ENCODE measurements at regions not wholly inside any gene's neighbourhood (a gene's known extent, or its start where the extent isn't known, plus 50 kb on each side); places are given as distances from the start of the nearest gene placed in this dataset.
"Not testable (repeated sequence)": the region's sequence is repeated elsewhere in the genome, so short reads cannot be mapped to it uniquely, and the experiment has no call there.

- not testable (repeated sequence) for H3K36me3 ChIP-seq (ENCODE audit: insufficient read depth, low read length); H3K4me3 ChIP-seq (ENCODE audit: low read depth in 1 of 2, low read length in 2 of 2); H3K27me3 ChIP-seq (ENCODE audit: control insufficient read depth in 1 of 2, insufficient read depth in 2 of 2, low read length in 2 of 2)
These were observed 94.3 kb downstream of the KCNJ12 start for GRCh38 chr17:21470422-21470821.

GRCh38 chr17:21470861-21471260 lies 94.7 kb downstream of the KCNJ12 start:
- no peaks in the 10 kb centered on the region for H3K27me3 ChIP-seq (ENCODE audit: control insufficient read depth in 1 of 2, insufficient read depth in 2 of 2, low read length in 2 of 2)
- no peaks in the 10 kb centered on the region for H3K4me1 ChIP-seq (ENCODE audit: insufficient read depth, low read length)
- H3K9me3 ChIP-seq (ENCODE audit: low read length), result no peaks in the 10 kb centered on the region
- no peak overlapping the region for H3K4me3 ChIP-seq (ENCODE audit: low read depth in 1 of 2, low read length in 2 of 2)
- no peak overlapping the region for H3K27ac ChIP-seq (ENCODE audit: low read depth, low read length)
- no peak overlapping the region for H3K9ac ChIP-seq (ENCODE audit: low read length)
- no peaks in the 10 kb centered on the region for H3K36me3 ChIP-seq (ENCODE audit: insufficient read depth, low read length)

More at GRCh38 chr17:21470422-21470821, 94.3 kb downstream of the KCNJ12 start:
- not testable (repeated sequence) for H3K9ac ChIP-seq (ENCODE audit: low read length); H3K4me1 ChIP-seq (ENCODE audit: insufficient read depth, low read length); H3K9me3 ChIP-seq (ENCODE audit: low read length); H3K27ac ChIP-seq (ENCODE audit: low read depth, low read length)

- no peaks in the 10 kb centered on the region for H3K36me3 ChIP-seq (ENCODE audit: insufficient read depth, low read length)
- H3K9ac ChIP-seq (ENCODE audit: low read length), result no peak overlapping the region
- H3K27me3 ChIP-seq (ENCODE audit: control insufficient read depth in 1 of 2, insufficient read depth in 2 of 2, low read length in 2 of 2), result no peaks in the 10 kb centered on the region
- no peaks in the 10 kb centered on the region for H3K9me3 ChIP-seq (ENCODE audit: low read length)
- H3K4me3 ChIP-seq (ENCODE audit: low read depth in 1 of 2, low read length in 2 of 2), result no peak overlapping the region
- H3K4me1 ChIP-seq (ENCODE audit: insufficient read depth, low read length), result no peaks in the 10 kb centered on the region
- H3K27ac ChIP-seq (ENCODE audit: low read depth, low read length), result no peak overlapping the region
These were observed 98.7 kb downstream of the KCNJ12 start for GRCh38 chr17:21474815-21475214.

- no peak overlapping the region for H3K27ac ChIP-seq (ENCODE audit: low read depth, low read length)
- no peaks in the 10 kb centered on the region for H3K27me3 ChIP-seq (ENCODE audit: control insufficient read depth in 1 of 2, insufficient read depth in 2 of 2, low read length in 2 of 2)
- H3K36me3 ChIP-seq (ENCODE audit: insufficient read depth, low read length), result no peaks in the 10 kb centered on the region
- no peak overlapping the region for H3K4me3 ChIP-seq (ENCODE audit: low read depth in 1 of 2, low read length in 2 of 2)
- H3K9me3 ChIP-seq (ENCODE audit: low read length), result no peaks in the 10 kb centered on the region
- H3K9ac ChIP-seq (ENCODE audit: low read length), result no peak overlapping the region
- H3K4me1 ChIP-seq (ENCODE audit: insufficient read depth, low read length), result no peaks in the 10 kb centered on the region
These were observed 99.4 kb downstream of the KCNJ12 start for GRCh38 chr17:21475571-21475970.

GRCh38 chr17:21476867-21477266 lies 100.7 kb downstream of the KCNJ12 start:
- Histone ChIP-seq H3K36me3 (ENCODE audit: insufficient read depth, low read length) (no peaks in the 10 kb centered on the region), H3K9me3 (ENCODE audit: low read length) (no peaks in the 10 kb centered on the region), H3K27ac (ENCODE audit: low read depth, low read length) (no peak overlapping the region), H3K27me3 (ENCODE audit: control insufficient read depth in 1 of 2, insufficient read depth in 2 of 2, low read length in 2 of 2) (no peaks in the 10 kb centered on the region), H3K9ac (ENCODE audit: low read length) (no peak overlapping the region), H3K4me3 (ENCODE audit: low read depth in 1 of 2, low read length in 2 of 2) (no peak overlapping the region), H3K4me1 (ENCODE audit: insufficient read depth, low read length) (no peaks in the 10 kb centered on the region)

GRCh38 chr17:21482189-21482865 lies 106.2 kb downstream of the KCNJ12 start:
- H3K9me3 ChIP-seq (ENCODE audit: low read length), result no peaks in the 10 kb centered on the region
- no peak overlapping the region for H3K9ac ChIP-seq (ENCODE audit: low read length)
- no peaks in the 10 kb centered on the region for H3K4me1 ChIP-seq (ENCODE audit: insufficient read depth, low read length)

GRCh38 chr17:21488043-21488442 lies 111.9 kb downstream of the KCNJ12 start:
- H3K36me3 ChIP-seq (ENCODE audit: insufficient read depth, low read length); H3K4me1 ChIP-seq (ENCODE audit: insufficient read depth, low read length); H3K27me3 ChIP-seq (ENCODE audit: control insufficient read depth in 1 of 2, insufficient read depth in 2 of 2, low read length in 2 of 2); H3K4me3 ChIP-seq (ENCODE audit: low read depth in 1 of 2, low read length in 2 of 2); H3K9ac ChIP-seq (ENCODE audit: low read length); H3K27ac ChIP-seq (ENCODE audit: low read depth, low read length); H3K9me3 ChIP-seq (ENCODE audit: low read length): not testable (repeated sequence)

More at GRCh38 chr17:21482189-21482865, 106.2 kb downstream of the KCNJ12 start:
- Histone ChIP-seq H3K36me3 (ENCODE audit: insufficient read depth, low read length) (no peaks in the 10 kb centered on the region), H3K27me3 (ENCODE audit: control insufficient read depth in 1 of 2, insufficient read depth in 2 of 2, low read length in 2 of 2) (no peaks in the 10 kb centered on the region), H3K4me3 (ENCODE audit: low read depth in 1 of 2, low read length in 2 of 2) (no peak overlapping the region), H3K27ac (ENCODE audit: low read depth, low read length) (no peak overlapping the region)

- H3K27ac ChIP-seq (ENCODE audit: low read depth, low read length), result no peak overlapping the region
- H3K9me3 ChIP-seq (ENCODE audit: low read length), result no peaks in the 10 kb centered on the region
- H3K4me3 ChIP-seq (ENCODE audit: low read depth in 1 of 2, low read length in 2 of 2), result no peak overlapping the region
- H3K4me1 ChIP-seq (ENCODE audit: insufficient read depth, low read length), result no peaks in the 10 kb centered on the region
- no peak overlapping the region for H3K9ac ChIP-seq (ENCODE audit: low read length)
- no peaks in the 10 kb centered on the region for H3K27me3 ChIP-seq (ENCODE audit: control insufficient read depth in 1 of 2, insufficient read depth in 2 of 2, low read length in 2 of 2)
- H3K36me3 ChIP-seq (ENCODE audit: insufficient read depth, low read length), result no peaks in the 10 kb centered on the region
These were observed 117.8 kb downstream of the KCNJ12 start for GRCh38 chr17:21493993-21494392.

- H3K27ac ChIP-seq (ENCODE audit: low read depth, low read length), result no peak overlapping the region
- no peaks in the 10 kb centered on the region for H3K4me1 ChIP-seq (ENCODE audit: insufficient read depth, low read length)
- H3K9ac ChIP-seq (ENCODE audit: low read length), result no peak overlapping the region
- no peaks in the 10 kb centered on the region for H3K36me3 ChIP-seq (ENCODE audit: insufficient read depth, low read length)
- no peaks in the 10 kb centered on the region for H3K27me3 ChIP-seq (ENCODE audit: control insufficient read depth in 1 of 2, insufficient read depth in 2 of 2, low read length in 2 of 2)
- no peaks in the 10 kb centered on the region for H3K9me3 ChIP-seq (ENCODE audit: low read length)
- H3K4me3 ChIP-seq (ENCODE audit: low read depth in 1 of 2, low read length in 2 of 2), result no peak overlapping the region
These were observed 119.1 kb downstream of the KCNJ12 start for GRCh38 chr17:21495281-21495680.

GRCh38 chr17:21500064-21500463 lies 123.9 kb downstream of the KCNJ12 start:
- Histone ChIP-seq H3K36me3 (ENCODE audit: insufficient read depth, low read length) (no peaks in the 10 kb centered on the region), H3K27ac (ENCODE audit: low read depth, low read length) (no peak overlapping the region), H3K9me3 (ENCODE audit: low read length) (no peaks in the 10 kb centered on the region), H3K4me1 (ENCODE audit: insufficient read depth, low read length) (no peaks in the 10 kb centered on the region), H3K4me3 (ENCODE audit: low read depth in 1 of 2, low read length in 2 of 2) (no peak overlapping the region), H3K27me3 (ENCODE audit: control insufficient read depth in 1 of 2, insufficient read depth in 2 of 2, low read length in 2 of 2) (no peaks in the 10 kb centered on the region), H3K9ac (ENCODE audit: low read length) (no peak overlapping the region)

- not testable (repeated sequence) for H3K9ac ChIP-seq (ENCODE audit: low read length); H3K4me3 ChIP-seq (ENCODE audit: low read depth in 1 of 2, low read length in 2 of 2); H3K27ac ChIP-seq (ENCODE audit: low read depth, low read length); H3K27me3 ChIP-seq (ENCODE audit: control insufficient read depth in 1 of 2, insufficient read depth in 2 of 2, low read length in 2 of 2); H3K4me1 ChIP-seq (ENCODE audit: insufficient read depth, low read length); H3K9me3 ChIP-seq (ENCODE audit: low read length); H3K36me3 ChIP-seq (ENCODE audit: insufficient read depth, low read length)
These were observed 126.0 kb downstream of the KCNJ12 start for GRCh38 chr17:21501927-21502700.
